HG03460 (cell line): ENCODE measurements at regions not wholly inside any gene's neighbourhood (a gene's known extent, or its start where the extent isn't known, plus 50 kb on each side); places are given as distances from the start of the nearest gene placed in this dataset.

Experiments
- ATAC-seq: cut with Tn5 transposase; IDR thresholded peaks from one replicate; pipeline ENCODE4 v1.9.1; 2021; ENCODE audit not compliant: unreplicated experiment

DNA sequence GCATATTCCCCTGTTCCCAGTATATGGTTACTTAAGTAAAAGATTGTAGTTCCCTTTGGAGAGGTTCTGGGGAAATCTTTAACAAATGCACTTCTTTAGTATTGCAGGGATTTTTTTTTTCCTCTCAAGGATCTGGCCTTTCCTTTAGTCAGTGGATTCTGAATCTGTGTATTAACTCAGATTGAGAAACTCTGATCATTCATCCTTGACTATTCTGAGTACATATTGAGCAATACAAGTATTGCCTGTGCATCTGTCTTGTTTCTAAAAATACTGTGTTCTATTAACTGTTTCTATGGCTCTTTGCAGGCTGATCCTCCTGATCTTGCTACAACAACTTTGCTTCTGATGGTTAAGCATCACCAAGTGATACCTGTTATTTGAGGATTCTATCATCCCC is 67.8 kb upstream of the FGGY start:
- no peak for ATAC-seq

- ATAC-seq, result no peak
Measured at GRCh38 chr1:59230622-59231021, 66.3 kb upstream of the FGGY start.

DNA sequence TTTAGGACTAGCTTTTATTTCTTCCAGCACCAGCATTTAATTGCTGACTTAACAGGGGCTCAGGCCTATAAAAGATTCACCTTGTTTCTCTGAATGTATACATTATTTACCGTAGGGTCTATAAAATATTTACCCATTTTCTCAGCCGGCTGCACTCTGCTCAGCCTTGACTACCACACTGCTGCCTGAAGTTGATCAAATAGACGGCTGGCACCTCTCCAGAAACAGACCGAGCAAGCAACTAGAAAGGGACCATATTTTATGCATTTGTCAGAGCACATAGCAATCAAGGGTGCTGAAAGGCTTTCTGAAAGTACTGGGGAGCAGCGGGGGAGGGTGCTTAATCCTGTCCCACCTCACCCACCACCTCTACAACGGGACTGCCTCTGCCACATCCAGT is 64.7 kb upstream of the FGGY start:
- ATAC-seq, result no peak

DNA sequence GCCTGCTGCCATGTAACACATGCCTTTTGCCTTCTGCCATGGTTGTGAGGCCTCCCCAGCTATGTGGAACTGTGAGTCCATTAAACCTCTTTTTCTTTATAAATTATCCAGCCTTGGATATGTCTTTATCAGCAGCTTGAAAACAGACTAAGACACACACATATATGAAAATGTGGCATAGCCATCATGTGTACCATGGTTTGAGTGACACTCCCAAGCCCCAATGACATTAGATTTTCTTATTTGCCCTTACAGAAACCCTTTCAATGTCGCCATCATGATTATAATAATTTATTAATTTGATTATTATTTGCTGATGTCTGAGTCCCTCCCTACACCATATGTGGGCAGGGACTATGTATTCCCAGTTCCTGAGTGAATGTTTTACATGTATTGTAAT is 63.5 kb upstream of the FGGY start:
- no peak for ATAC-seq

DNA sequence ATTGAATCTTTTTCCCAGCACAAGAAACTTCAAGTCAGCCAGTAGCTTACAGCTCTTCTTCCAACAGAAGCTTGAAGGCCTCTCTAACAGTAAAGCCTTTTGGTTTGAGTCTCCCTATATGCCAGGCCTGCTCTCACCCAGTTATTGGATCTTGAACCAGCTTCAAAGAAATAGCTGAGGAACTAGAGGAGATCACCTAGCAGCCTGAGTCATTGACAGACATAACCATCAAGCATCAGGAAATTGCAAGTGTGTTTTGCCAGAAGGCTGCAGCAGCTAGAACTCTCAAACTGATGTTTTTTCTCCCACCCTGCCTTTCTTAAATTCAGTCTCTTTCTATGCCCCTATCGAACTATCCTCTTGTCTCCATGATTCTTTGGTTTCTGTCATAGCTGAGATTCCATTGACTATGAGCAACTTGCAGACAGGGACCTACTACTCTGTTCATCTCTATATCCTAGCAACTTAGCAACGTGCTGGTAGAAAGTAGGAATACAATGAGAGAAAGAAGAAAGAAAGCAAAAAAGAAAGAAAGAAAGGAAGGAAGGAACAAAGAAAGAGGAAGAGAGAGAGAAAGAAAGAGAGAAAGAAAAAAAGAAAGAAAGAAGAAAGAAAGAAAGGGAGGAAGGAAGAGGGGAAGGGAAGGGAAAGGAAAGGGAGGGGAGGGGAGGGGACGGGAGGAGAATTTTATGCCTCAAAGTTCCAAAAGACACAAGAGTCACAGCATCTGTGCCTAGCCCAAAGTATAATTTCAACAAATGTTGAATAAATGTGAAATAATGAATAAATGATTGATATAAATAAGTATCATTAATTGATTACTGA is 60.0 kb upstream of the FGGY start:
- no peak for ATAC-seq

GRCh38 chr1:59237900-59238299 is 59.0 kb upstream of the FGGY start:
- ATAC-seq, result no peak

- ATAC-seq, result no peak
Measured at GRCh38 chr1:59238333-59238934, 58.5 kb upstream of the FGGY start.

GRCh38 chr1:59238993-59239392 is 57.9 kb upstream of the FGGY start:
- no peak for ATAC-seq

DNA sequence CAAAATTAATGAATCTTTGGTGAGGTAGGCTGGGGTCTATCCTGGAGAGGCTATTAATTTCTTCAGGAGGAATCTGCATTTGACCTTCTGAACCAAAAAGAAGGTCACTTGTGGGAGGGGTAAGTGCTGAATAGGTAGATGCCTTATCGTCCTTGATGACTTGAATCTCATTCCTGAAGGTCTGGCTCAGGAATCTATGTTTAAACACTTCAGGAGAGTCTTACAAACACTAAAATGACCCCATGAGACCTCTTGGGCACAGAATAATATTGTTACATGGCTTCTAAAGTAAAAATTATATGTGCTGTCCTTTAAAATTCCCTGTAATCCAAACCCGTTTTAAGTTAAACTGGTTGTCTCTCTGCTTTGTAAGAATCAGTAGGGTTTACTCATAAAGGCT is 55.0 kb upstream of the FGGY start:
- ATAC-seq, result no peak

GRCh38 chr1:59242370-59242769 is 54.5 kb upstream of the FGGY start:
- no peak for ATAC-seq

GRCh38 chr1:59243550-59243949 is 53.3 kb upstream of the FGGY start:
- ATAC-seq, result no peak

- no peak for ATAC-seq
Measured at GRCh38 chr1:59243978-59244377, 52.9 kb upstream of the FGGY start.

GRCh38 chr1:59244891-59245290 is 52.0 kb upstream of the FGGY start:
- ATAC-seq, result no peak
